ENCODE measurements at regions not wholly inside any gene's neighbourhood (a gene's known extent, or its start where the extent isn't known, plus 50 kb on each side); places are given as distances from the start of the nearest gene placed in this dataset.

- no peak for TF ChIP-seq CTCF (IDR thresholded peaks at IDR 0.05)
- Histone ChIP-seq H3K27me3 (no peaks in the 10 kb centered on the region), H3K36me3 (no peaks in the 10 kb centered on the region), H3K27ac (no peak overlapping the region), H3K9me3 (no peaks in the 10 kb centered on the region), H3K4me3 (no peak overlapping the region), H3K4me1 (no peaks in the 10 kb centered on the region)
- intact Hi-C loops (cut with DNase I): no loop called here
- DNase-seq (no peak), ATAC-seq (no peak)
Observed at GRCh38 chr2:20555954-20556353, 94.9 kb downstream of the HS1BP3 start.

- intact Hi-C loops (cut with DNase I): no loop called here
- no peaks in the 10 kb centered on the region for H3K9me3 ChIP-seq
- no peaks in the 10 kb centered on the region for H3K36me3 ChIP-seq
- DNase-seq (no peak), ATAC-seq (no peak)
- H3K4me3 ChIP-seq: no peak overlapping the region
- no peaks in the 10 kb centered on the region for H3K4me1 ChIP-seq
- no peak overlapping the region for H3K27ac ChIP-seq
- no peaks in the 10 kb centered on the region for H3K27me3 ChIP-seq
- TF ChIP-seq CTCF (IDR thresholded peaks at IDR 0.05): no peak
Observed at GRCh38 chr2:20556756-20557155, 94.1 kb downstream of the HS1BP3 start.

GRCh38 chr2:20557226-20557625 lies 93.7 kb downstream of the HS1BP3 start:
- no peak for ATAC-seq
- Histone ChIP-seq H3K27ac (no peak overlapping the region), H3K4me1 (no peaks in the 10 kb centered on the region), H3K9me3 (no peaks in the 10 kb centered on the region), H3K27me3 (no peaks in the 10 kb centered on the region), H3K36me3 (no peaks in the 10 kb centered on the region), H3K4me3 (no peak overlapping the region)
- intact Hi-C loops (cut with DNase I): no loop called here
- DNase-seq: no peak
- no peak for TF ChIP-seq CTCF (IDR thresholded peaks at IDR 0.05)

- no peak for ATAC-seq
- intact Hi-C loops (cut with DNase I): no loop called here
- DNase-seq: no peak
Observed at GRCh38 chr2:20557635-20558034, 93.3 kb downstream of the HS1BP3 start.

GRCh38 chr2:20558391-20559150 lies 92.3 kb downstream of the HS1BP3 start:
- DNase-seq (no peak), ATAC-seq (peak; percentile 7)
- Histone ChIP-seq H3K36me3 (no peaks in the 10 kb centered on the region), H3K27ac (no peak overlapping the region), H3K4me3 (no peak overlapping the region), H3K4me1 (no peaks in the 10 kb centered on the region), H3K9me3 (no peaks in the 10 kb centered on the region), H3K27me3 (no peaks in the 10 kb centered on the region)
- intact Hi-C loops (cut with DNase I): no loop called here
- no peak for TF ChIP-seq CTCF (IDR thresholded peaks at IDR 0.05)

More at GRCh38 chr2:20557635-20558034, 93.3 kb downstream of the HS1BP3 start:
- Histone ChIP-seq H3K9me3 (no peaks in the 10 kb centered on the region), H3K36me3 (no peaks in the 10 kb centered on the region), H3K27ac (no peak overlapping the region), H3K4me3 (no peak overlapping the region), H3K4me1 (no peaks in the 10 kb centered on the region), H3K27me3 (no peaks in the 10 kb centered on the region)
- TF ChIP-seq CTCF (IDR thresholded peaks at IDR 0.05): no peak

- no peaks in the 10 kb centered on the region for H3K4me1 ChIP-seq
- intact Hi-C loops (cut with DNase I): no loop called here
- no peak overlapping the region for H3K27ac ChIP-seq
- no peak for TF ChIP-seq CTCF (IDR thresholded peaks at IDR 0.05)
- H3K27me3 ChIP-seq: no peaks in the 10 kb centered on the region
- DNase-seq (no peak), ATAC-seq (no peak)
- H3K9me3 ChIP-seq: no peaks in the 10 kb centered on the region
- H3K36me3 ChIP-seq: no peaks in the 10 kb centered on the region
- H3K4me3 ChIP-seq: no peak overlapping the region
Observed at GRCh38 chr2:20559277-20559676, 91.6 kb downstream of the HS1BP3 start.
